Esophagus muscularis mucosa (tissue), 4 donors: ENCODE measurements at regions not wholly inside any gene's neighbourhood (a gene's known extent, or its start where the extent isn't known, plus 50 kb on each side); places are given as distances from the start of the nearest gene placed in this dataset.
"Not testable (repeated sequence)": the region's sequence is repeated elsewhere in the genome, so short reads cannot be mapped to it uniquely, and the experiment has no call there.

Experiments used
- EP300 ChIP-seq: sonication (generic); formaldehyde crosslinking; IDR thresholded peaks from one replicate; pipeline ENCODE4 v1.6.1; 2017; ENCODE audit warnings: antibody characterized with exemption
- POLR2AphosphoS5 ChIP-seq, 2 donors: sonication (generic); formaldehyde crosslinking; IDR thresholded peaks; one replicate each; pipeline ENCODE4 v1.6.1; 2017; ENCODE audit warnings: antibody characterized with exemption in 2 of 2
- TF ChIP-seq, protein P1 (sequence below), 3 experiments: fragments of 200-600 bp in 2 of 3; fragments of 450-650 bp in 1 of 3; sonication (generic) in 2 of 3; IDR thresholded peaks; one replicate each; pipeline ENCODE4 v1.5.1; 2017 to 2019; ENCODE audit warnings: antibody characterized with exemption in 3 of 3, mild to moderate bottlenecking in 2 of 3, moderate library complexity in 1 of 3

DNA sequence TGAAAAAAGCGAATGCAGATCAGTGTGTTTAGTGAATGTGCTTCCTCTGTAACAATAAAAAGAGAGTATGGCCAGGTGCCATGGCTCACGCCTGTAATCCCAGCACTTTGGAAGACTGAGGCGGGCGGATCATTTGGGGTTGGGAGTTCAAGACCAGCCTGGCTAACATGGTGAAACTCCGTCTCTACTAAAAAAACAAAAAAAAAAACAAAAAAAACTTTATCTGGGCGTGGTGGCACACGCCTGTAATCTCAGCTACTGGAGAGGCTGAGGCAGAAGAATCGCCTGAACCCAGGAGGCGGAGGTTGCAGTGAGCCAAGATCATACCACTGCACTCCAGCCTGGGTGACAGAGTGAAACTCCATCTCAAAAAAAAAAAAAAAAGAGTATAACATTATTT is 152.9 kb downstream of the ZFP64 start:
- not testable (repeated sequence) for TF ChIP-seq EP300; POLR2AphosphoS5 (IDR thresholded peaks at IDR 0.05)
- TF ChIP-seq, protein P1, sequence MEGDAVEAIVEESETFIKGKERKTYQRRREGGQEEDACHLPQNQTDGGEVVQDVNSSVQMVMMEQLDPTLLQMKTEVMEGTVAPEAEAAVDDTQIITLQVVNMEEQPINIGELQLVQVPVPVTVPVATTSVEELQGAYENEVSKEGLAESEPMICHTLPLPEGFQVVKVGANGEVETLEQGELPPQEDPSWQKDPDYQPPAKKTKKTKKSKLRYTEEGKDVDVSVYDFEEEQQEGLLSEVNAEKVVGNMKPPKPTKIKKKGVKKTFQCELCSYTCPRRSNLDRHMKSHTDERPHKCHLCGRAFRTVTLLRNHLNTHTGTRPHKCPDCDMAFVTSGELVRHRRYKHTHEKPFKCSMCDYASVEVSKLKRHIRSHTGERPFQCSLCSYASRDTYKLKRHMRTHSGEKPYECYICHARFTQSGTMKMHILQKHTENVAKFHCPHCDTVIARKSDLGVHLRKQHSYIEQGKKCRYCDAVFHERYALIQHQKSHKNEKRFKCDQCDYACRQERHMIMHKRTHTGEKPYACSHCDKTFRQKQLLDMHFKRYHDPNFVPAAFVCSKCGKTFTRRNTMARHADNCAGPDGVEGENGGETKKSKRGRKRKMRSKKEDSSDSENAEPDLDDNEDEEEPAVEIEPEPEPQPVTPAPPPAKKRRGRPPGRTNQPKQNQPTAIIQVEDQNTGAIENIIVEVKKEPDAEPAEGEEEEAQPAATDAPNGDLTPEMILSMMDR (IDR thresholded peaks at IDR 0.05), result not testable (repeated sequence)
